ENCODE measurements at regions not wholly inside any gene's neighbourhood (a gene's known extent, or its start where the extent isn't known, plus 50 kb on each side); places are given as distances from the start of the nearest gene placed in this dataset.
"Not testable (repeated sequence)": the region's sequence is repeated elsewhere in the genome, so short reads cannot be mapped to it uniquely, and the experiment has no call there.

- H3K27me3 ChIP-seq = no peaks in the 10 kb centered on the region
- H3K27ac ChIP-seq = peak overlapping the region in 3 of 4 donors; percentile 24 to 52 (median 43)
- H3K9me3 ChIP-seq = peaks cover 0 to 9% (median 9%) of the 10 kb centered on the region in 3 donors
- TF ChIP-seq POLR2A (IDR thresholded peaks at IDR 0.05) = no peak
- TF ChIP-seq, protein P1, sequence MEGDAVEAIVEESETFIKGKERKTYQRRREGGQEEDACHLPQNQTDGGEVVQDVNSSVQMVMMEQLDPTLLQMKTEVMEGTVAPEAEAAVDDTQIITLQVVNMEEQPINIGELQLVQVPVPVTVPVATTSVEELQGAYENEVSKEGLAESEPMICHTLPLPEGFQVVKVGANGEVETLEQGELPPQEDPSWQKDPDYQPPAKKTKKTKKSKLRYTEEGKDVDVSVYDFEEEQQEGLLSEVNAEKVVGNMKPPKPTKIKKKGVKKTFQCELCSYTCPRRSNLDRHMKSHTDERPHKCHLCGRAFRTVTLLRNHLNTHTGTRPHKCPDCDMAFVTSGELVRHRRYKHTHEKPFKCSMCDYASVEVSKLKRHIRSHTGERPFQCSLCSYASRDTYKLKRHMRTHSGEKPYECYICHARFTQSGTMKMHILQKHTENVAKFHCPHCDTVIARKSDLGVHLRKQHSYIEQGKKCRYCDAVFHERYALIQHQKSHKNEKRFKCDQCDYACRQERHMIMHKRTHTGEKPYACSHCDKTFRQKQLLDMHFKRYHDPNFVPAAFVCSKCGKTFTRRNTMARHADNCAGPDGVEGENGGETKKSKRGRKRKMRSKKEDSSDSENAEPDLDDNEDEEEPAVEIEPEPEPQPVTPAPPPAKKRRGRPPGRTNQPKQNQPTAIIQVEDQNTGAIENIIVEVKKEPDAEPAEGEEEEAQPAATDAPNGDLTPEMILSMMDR (IDR thresholded peaks at IDR 0.05) = no peak
- no peak overlapping the region for H3K4me3 ChIP-seq
- no peaks in the 10 kb centered on the region for H3K4me1 ChIP-seq
- WGBS, 2 donors = 28 to 35% methylated on average over 1 of the region's 1 CpG
- DNase-seq = no peak
- no peaks in the 10 kb centered on the region for H3K36me3 ChIP-seq
- intact Hi-C loops (cut with DNase I) = no loop called here
Measured at GRCh38 chr21:28126521-28127174, 866.0 kb downstream of the LTN1 start.

- H3K4me3 ChIP-seq = no peak overlapping the region
- H3K27me3 ChIP-seq = no peaks in the 10 kb centered on the region
- H3K9me3 ChIP-seq = no peaks in the 10 kb centered on the region
- DNase-seq = no peak
- TF ChIP-seq, protein P1 (IDR thresholded peaks at IDR 0.05) = no peak
- TF ChIP-seq POLR2A (IDR thresholded peaks at IDR 0.05) = no peak
- WGBS, 2 donors = 54 to 69% methylated on average over 2 of the region's 2 CpGs
- H3K4me1 ChIP-seq = no peaks in the 10 kb centered on the region
- intact Hi-C loops (cut with DNase I) = no loop called here
- no peak overlapping the region for H3K27ac ChIP-seq
- H3K36me3 ChIP-seq = no peaks in the 10 kb centered on the region
Measured at GRCh38 chr21:28124541-28124940, 868.1 kb downstream of the LTN1 start.

- H3K4me1 ChIP-seq = no peaks in the 10 kb centered on the region
- no peak overlapping the region for H3K27ac ChIP-seq
- TF ChIP-seq POLR2A (IDR thresholded peaks at IDR 0.05) = no peak
- TF ChIP-seq, protein P1 (IDR thresholded peaks at IDR 0.05) = no peak
- H3K9me3 ChIP-seq = no peaks in the 10 kb centered on the region
- intact Hi-C loops (cut with DNase I) = no loop called here
- 89 to 95% methylated on average over 3 of the region's 3 CpGs for WGBS, 2 donors
- H3K36me3 ChIP-seq = no peaks in the 10 kb centered on the region
- no peaks in the 10 kb centered on the region for H3K27me3 ChIP-seq
- H3K4me3 ChIP-seq = no peak overlapping the region
- no peak for DNase-seq
Measured at GRCh38 chr21:28118570-28118969, 874.1 kb downstream of the LTN1 start.

- H3K36me3 ChIP-seq; H3K4me3 ChIP-seq; H3K4me1 ChIP-seq; H3K9me3 ChIP-seq; DNase-seq; intact Hi-C loops (cut with DNase I); H3K27ac ChIP-seq; H3K27me3 ChIP-seq: not testable (repeated sequence)
- 76 to 79% methylated on average over 5 of the region's 5 CpGs for WGBS, 2 donors
Measured at GRCh38 chr21:28114986-28115385, 877.7 kb downstream of the LTN1 start.

- TF ChIP-seq POLR2A (IDR thresholded peaks at IDR 0.05) = no peak
- TF ChIP-seq, protein P1 (IDR thresholded peaks at IDR 0.05) = no peak
- Histone ChIP-seq H3K4me3 (no peak overlapping the region), H3K36me3 (no peaks in the 10 kb centered on the region), H3K27me3 (no peaks in the 10 kb centered on the region), H3K4me1 (no peaks in the 10 kb centered on the region), H3K9me3 (no peaks in the 10 kb centered on the region), H3K27ac (no peak overlapping the region)
- intact Hi-C loops (cut with DNase I) = no loop called here
- no peak for DNase-seq
Measured at GRCh38 chr21:28113718-28114117, 879.0 kb downstream of the LTN1 start.

DNA sequence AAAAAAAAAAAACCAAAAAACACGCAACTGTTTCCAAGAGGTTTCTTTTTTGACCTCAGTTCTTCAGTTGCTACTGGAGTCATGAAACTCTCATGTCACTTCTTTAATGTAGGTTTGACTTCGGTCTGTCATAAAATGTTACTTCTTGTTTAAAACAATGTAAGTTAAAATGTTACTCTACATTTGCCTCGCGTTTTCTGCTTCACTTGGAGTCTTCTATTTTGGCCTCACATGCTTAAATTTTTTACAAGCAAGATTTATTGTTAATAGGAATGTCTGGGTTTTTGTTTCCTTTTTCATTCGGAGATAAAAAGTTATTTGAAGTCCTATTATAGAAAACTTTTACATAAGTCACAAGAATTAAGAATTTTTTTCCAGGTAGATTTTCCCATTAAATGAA lies 880.2 kb downstream of the LTN1 start:
- Histone ChIP-seq H3K27ac (no peak overlapping the region), H3K4me1 (no peaks in the 10 kb centered on the region), H3K36me3 (no peaks in the 10 kb centered on the region), H3K4me3 (no peak overlapping the region), H3K27me3 (no peaks in the 10 kb centered on the region), H3K9me3 (no peaks in the 10 kb centered on the region)
- intact Hi-C loops (cut with DNase I) = no loop called here
- TF ChIP-seq, protein P1 (IDR thresholded peaks at IDR 0.05) = no peak
- TF ChIP-seq POLR2A (IDR thresholded peaks at IDR 0.05) = no peak
- 77 to 80% methylated on average over 5 of the region's 5 CpGs for WGBS, 2 donors
- DNase-seq = no peak
